IPS-20b (cell line): ENCODE measurements at regions not wholly inside any gene's neighbourhood (a gene's known extent, or its start where the extent isn't known, plus 50 kb on each side); places are given as distances from the start of the nearest gene placed in this dataset.

Experiments
- H3K27ac ChIP-seq: one replicate; pipeline ENCODE4 v1.5.1; 2013; ENCODE audit warnings: low read length
- H3K27me3 ChIP-seq: 2 replicates; pipeline ENCODE4 v1.6.1; 2013; ENCODE audit warnings: mild to moderate bottlenecking, low read length, inconsistent platforms; ENCODE audit not compliant: insufficient read depth
- H3K36me3 ChIP-seq: 2 replicates; pipeline ENCODE4 v1.6.1; 2013; ENCODE audit warnings: low read depth, mild to moderate bottlenecking, inconsistent platforms, low read length, moderate library complexity; ENCODE audit not compliant: insufficient read depth
- H3K4me1 ChIP-seq: 2 replicates; pipeline ENCODE4 v1.6.1; 2013; ENCODE audit warnings: mild to moderate bottlenecking, control low read depth, inconsistent platforms, low read length, moderate library complexity; ENCODE audit not compliant: insufficient read depth
- H3K4me3 ChIP-seq: 2 replicates; pipeline ENCODE4 v1.5.1; 2013; ENCODE audit warnings: mild to moderate bottlenecking, low read length, inconsistent platforms
- H3K9ac ChIP-seq: 2 replicates; pipeline ENCODE4 v1.6.1; 2013; ENCODE audit warnings: low read depth, mild to moderate bottlenecking, inconsistent platforms, low read length, moderate library complexity
- H3K9me3 ChIP-seq: 2 replicates; pipeline ENCODE4 v1.6.1; 2013; ENCODE audit warnings: mild to moderate bottlenecking, low read depth, low read length, inconsistent platforms; ENCODE audit not compliant: insufficient read depth

DNA sequence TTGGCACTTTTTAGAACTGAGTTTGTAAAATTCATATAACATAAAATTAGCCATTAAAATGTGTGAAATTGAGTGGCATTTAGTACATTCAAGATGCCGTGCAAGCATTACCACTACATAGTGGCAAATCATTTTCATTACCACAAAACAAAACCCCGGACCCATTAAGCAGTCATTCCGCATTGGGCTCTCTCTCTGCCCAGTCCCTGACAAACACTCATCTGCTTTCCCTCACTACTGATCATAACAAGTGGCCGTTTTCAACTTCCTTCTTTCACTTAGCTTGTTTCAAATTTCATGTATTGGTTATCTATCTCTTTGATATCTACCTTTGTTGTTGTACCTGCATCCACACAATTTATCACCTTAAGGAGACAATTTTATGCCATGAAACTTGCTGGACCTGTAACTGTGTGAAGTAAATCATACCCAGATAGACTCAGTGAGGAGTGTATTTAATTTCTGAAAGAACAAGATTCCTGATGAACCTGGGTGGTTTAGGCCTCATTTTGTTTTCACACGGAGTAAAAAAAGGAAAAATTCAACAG lies 202.1 kb downstream of the OR13H1 start:
- Histone ChIP-seq H3K9ac (no peak overlapping the region), H3K27me3 (no peaks in the 10 kb centered on the region), H3K4me3 (no peak overlapping the region), H3K27ac (no peak overlapping the region), H3K4me1 (no peaks in the 10 kb centered on the region), H3K36me3 (peaks cover 83% of the 10 kb centered on the region), H3K9me3 (no peaks in the 10 kb centered on the region)

DNA sequence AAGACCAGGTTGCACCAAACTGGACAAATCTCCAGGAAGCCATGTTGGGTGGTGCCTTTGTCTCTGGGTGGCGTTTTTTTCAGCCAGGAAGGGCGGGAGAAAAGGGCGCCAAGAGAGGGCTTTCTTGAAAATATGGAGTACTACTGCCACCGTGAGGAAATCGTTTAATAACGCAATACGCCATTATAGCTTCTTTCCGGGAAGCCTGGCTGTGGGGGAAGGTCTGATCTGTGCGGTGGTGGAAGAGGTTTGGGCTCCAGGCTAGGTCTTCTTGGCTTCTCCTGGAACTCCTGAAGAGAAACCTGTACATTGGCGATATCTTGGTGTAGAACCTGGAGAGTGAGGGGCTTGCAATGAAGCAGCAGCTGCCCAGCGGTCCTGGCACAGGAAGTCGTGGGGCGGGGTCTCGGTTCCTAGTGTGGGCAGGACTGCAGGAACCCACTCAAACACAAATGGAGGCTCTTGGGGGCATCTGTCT lies 202.7 kb downstream of the OR13H1 start:
- H3K9me3 ChIP-seq, result no peaks in the 10 kb centered on the region
- no peaks in the 10 kb centered on the region for H3K27me3 ChIP-seq
- peaks cover 82% of the 10 kb centered on the region for H3K36me3 ChIP-seq
- H3K9ac ChIP-seq, result no peak overlapping the region
- no peak overlapping the region for H3K4me3 ChIP-seq
- H3K27ac ChIP-seq, result no peak overlapping the region
- H3K4me1 ChIP-seq, result no peaks in the 10 kb centered on the region

DNA sequence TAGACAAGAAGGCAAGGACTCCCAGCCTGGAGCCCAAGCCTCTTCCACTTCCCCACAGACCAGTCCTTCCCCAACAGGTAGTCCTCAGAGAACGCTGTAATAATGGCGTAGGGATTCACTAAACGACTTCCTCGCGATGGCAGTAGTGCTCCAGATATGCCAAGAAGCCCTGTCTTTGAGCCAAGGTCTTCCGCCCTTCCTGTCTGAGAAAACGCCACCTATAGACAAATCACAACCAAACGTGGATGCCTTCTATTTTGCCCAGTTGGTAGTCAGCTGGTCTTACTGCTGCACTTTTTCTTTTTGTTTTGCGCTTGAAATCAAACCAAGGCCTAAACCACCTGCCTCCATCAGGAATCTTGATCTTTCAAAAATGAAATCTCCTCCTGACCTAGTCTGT lies 203.3 kb downstream of the OR13H1 start:
- Histone ChIP-seq H3K36me3 (peaks cover 83% of the 10 kb centered on the region), H3K4me3 (no peak overlapping the region), H3K4me1 (no peaks in the 10 kb centered on the region), H3K27me3 (no peaks in the 10 kb centered on the region), H3K9me3 (no peaks in the 10 kb centered on the region), H3K9ac (no peak overlapping the region), H3K27ac (no peak overlapping the region)

DNA sequence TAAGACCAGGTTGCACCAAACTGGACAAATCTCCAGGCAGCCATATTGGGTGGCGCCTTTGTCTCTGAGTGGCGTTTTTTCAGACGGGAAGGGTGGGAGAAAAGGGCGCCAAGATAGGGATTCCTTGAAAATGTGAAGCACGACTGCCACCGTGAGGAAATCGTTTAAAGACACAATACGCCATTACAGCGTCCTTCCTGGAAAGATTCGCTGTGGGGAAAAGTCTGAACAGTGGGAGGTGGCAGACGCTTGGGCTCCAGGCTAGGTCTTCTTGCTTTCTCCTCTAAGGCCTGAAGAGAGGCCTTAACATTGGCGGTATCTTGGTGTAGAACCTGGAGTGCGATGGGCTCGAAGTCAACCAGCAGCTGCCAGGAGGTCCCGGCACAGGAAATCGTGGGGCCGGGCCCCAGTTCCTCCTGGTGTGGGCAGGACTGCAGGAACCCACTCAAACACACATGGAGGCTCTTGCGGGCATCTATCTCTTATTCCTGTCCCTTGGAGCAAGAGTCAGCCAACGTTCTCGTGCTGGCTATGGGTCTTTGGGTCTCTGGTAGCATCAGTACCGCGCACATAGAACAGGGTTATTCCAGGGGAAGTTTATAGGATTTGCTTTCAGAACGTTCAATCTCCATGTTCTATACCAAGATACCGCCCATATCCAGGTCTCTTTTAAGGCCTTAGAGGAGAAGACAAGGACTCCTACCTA lies 208.8 kb downstream of the OR13H1 start:
- no peak overlapping the region for H3K4me3 ChIP-seq
- no peak overlapping the region for H3K27ac ChIP-seq
- H3K27me3 ChIP-seq, result no peaks in the 10 kb centered on the region
- H3K36me3 ChIP-seq, result peaks cover 91% of the 10 kb centered on the region
- H3K9me3 ChIP-seq, result no peaks in the 10 kb centered on the region
- no peaks in the 10 kb centered on the region for H3K4me1 ChIP-seq
- no peak overlapping the region for H3K9ac ChIP-seq

DNA sequence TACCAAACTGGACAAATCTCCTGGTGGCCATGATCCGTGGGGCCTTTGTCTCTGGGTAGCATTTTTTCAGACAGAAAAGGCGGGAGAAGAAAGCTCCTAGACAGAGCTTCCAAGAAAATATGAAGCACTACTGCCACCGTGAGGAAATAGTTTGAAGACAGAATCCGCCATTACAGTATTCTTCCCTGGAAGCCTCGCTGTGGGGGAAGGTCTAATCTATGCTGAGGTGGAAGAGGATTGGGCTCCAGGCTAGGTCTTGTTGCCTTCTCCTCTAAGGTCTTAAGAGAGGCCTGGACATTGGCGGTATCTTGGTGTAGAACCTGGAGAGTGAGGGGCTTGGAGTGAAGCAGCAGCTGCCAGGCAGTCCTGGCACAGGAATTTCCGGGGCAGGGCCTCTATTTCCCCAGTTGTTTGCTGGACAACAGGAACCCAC lies 218.9 kb downstream of the OR13H1 start:
- H3K4me3 ChIP-seq, result no peak overlapping the region
- no peaks in the 10 kb centered on the region for H3K27me3 ChIP-seq
- H3K27ac ChIP-seq, result no peak overlapping the region
- H3K4me1 ChIP-seq, result no peaks in the 10 kb centered on the region
- no peaks in the 10 kb centered on the region for H3K9me3 ChIP-seq
- peaks cover 87% of the 10 kb centered on the region for H3K36me3 ChIP-seq
- no peak overlapping the region for H3K9ac ChIP-seq

DNA sequence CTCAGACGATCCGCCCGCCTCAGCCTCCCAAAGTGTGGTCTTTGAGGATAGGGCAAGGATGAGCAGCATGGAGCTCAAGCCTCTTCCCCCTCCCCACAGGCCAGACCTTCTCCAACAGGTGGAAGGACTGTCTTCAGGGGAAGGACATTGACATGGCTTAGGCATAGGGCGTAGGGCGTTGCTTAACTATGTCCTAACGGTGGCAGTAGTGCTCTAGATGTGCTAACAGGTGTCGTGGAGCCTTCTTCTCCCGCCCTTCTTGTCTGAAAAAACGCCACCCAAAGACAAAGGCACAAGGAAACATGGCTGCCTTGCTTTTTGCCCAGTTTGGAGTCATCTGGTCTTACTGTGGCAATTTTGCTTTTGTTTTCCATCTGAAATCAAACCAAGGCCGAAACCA lies 219.8 kb downstream of the OR13H1 start:
- no peaks in the 10 kb centered on the region for H3K27me3 ChIP-seq
- H3K9me3 ChIP-seq, result no peaks in the 10 kb centered on the region
- H3K4me1 ChIP-seq, result no peaks in the 10 kb centered on the region
- H3K27ac ChIP-seq, result no peak overlapping the region
- H3K4me3 ChIP-seq, result no peak overlapping the region
- H3K9ac ChIP-seq, result no peak overlapping the region
- peaks cover 89% of the 10 kb centered on the region for H3K36me3 ChIP-seq

DNA sequence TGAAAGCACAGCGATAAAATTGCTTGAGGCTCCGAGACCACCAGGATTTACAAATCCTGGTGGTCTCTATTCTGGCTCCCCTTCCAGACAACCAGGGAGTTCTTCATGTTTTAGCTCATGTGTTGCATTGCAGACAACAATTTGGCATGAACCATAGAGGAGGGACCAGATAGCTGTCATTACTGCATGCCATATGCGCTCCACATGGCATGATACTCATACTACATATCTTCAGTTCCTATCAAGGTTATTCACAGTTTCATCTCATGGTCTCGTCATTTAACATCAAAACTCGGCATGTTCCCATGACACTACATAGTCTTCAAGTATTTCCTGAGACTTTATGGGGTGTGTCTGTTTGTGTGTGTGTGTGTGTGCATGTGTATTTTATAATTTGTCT lies 220.3 kb downstream of the OR13H1 start:
- no peak overlapping the region for H3K27ac ChIP-seq
- H3K9me3 ChIP-seq, result no peaks in the 10 kb centered on the region
- H3K36me3 ChIP-seq, result peaks cover 88% of the 10 kb centered on the region
- H3K4me3 ChIP-seq, result no peak overlapping the region
- H3K4me1 ChIP-seq, result no peaks in the 10 kb centered on the region
- H3K9ac ChIP-seq, result no peak overlapping the region
- no peaks in the 10 kb centered on the region for H3K27me3 ChIP-seq

DNA sequence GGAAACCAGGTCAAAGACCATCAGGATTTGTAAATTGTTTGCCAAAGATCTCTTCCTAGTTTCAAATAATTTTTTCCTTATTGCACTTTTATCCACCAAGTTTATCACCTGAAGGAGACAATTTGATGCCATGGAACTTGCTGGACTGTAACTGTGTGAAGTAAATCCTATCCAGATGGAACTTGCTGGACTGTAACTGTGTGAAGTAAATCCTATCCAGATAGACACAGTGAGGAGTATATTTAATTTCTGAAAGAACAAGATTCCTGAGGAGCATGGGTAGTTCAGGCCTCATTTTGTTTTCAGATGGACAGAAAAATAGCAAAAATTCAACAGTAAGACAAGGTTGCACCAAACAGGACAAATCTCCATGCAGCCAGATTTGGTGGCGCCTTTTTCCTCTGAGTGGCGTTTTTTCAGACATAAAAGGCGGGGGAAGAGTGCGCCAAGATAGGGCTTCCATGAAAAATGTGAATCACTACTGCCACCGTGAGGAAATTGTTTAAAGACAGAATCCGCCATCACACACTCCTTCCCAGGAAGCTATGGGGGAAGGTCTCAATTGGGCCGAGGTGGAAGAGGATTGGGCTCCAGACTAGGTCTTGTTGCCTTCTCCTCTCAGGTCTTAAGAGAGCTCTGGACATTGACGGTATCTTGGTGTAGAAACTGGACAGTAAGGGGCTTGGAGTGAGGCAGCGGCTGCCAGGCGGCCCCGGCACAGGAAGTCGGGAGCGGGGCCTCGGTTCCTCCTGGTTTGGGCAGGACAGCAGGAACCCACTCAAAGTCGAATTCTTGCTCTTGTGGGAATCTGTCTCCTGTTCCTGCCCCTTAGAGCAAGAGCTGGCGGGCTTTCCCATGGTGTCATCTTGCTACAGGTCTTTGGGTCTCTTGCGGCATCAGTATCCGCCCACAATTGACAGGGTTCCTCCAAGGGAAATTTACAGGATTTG lies 234.7 kb downstream of the OR13H1 start:
- Histone ChIP-seq H3K9ac (no peak overlapping the region), H3K27me3 (no peaks in the 10 kb centered on the region), H3K9me3 (no peaks in the 10 kb centered on the region), H3K4me3 (no peak overlapping the region), H3K4me1 (no peaks in the 10 kb centered on the region), H3K36me3 (peaks cover 88% of the 10 kb centered on the region), H3K27ac (no peak overlapping the region)

DNA sequence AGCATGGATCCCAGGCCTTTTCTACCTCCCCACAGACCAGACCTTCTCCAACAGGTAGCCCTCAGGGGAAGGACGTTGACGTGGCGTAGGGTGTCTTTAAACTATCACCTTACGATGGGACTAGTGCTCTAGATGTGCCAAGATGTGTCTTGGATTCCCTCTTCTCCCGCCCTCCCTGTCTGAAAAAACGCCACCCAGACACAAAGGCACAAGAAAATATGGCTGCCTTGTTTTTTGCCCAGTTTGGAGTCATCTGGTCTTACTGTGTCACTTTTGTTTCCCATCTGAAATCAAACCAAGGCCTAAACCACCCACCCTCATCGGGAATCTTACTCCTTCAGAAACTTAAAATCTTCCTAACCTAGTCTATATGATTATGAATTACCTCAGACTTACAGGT lies 235.4 kb downstream of the OR13H1 start:
- H3K9ac ChIP-seq, result no peak overlapping the region
- no peak overlapping the region for H3K4me3 ChIP-seq
- no peaks in the 10 kb centered on the region for H3K9me3 ChIP-seq
- H3K27ac ChIP-seq, result no peak overlapping the region
- no peaks in the 10 kb centered on the region for H3K27me3 ChIP-seq
- H3K36me3 ChIP-seq, result peaks cover 88% of the 10 kb centered on the region
- no peaks in the 10 kb centered on the region for H3K4me1 ChIP-seq

DNA sequence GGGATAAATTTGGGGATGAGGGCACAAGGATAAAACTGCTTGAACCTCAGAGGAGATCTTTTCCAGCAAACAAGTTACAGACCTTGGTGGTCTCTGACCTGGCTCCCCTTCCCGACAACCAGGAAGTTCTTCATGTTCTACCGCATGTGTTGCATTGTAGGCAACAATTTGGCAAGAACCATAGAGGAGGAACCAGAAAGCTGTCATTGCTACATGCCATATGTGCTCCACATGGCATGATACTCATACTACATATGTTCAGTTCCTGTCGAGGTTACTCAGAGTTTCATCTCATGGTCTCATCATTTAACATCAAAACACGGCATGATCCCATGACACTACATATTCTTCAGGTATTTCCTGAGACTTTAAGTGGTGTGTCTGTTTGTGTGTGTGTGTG lies 235.9 kb downstream of the OR13H1 start:
- Histone ChIP-seq H3K4me1 (no peaks in the 10 kb centered on the region), H3K36me3 (peaks cover 88% of the 10 kb centered on the region), H3K9me3 (no peaks in the 10 kb centered on the region), H3K4me3 (no peak overlapping the region), H3K9ac (no peak overlapping the region), H3K27ac (no peak overlapping the region), H3K27me3 (no peaks in the 10 kb centered on the region)

DNA sequence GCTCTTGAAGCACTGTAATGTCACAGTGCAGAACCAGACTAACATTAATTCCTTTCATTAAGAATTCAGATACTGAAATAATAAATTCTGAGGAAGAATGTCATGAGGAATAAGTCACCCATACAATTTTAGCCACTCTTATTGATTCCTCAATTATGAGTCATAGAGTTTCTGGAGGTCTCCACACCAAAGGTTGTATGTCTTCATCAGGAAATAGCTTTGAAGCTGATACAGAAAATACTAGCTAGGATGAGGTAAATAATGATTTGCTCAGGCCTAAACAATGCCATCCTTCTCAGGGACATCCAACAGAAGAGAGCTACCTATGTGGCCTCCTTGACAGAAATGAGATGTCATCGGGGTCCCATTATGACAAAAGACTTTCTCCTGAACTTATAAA lies 238.8 kb downstream of the OR13H1 start:
- Histone ChIP-seq H3K9me3 (no peaks in the 10 kb centered on the region), H3K4me1 (no peaks in the 10 kb centered on the region), H3K27ac (no peak overlapping the region), H3K9ac (no peak overlapping the region), H3K36me3 (peaks cover 87% of the 10 kb centered on the region), H3K4me3 (no peak overlapping the region), H3K27me3 (no peaks in the 10 kb centered on the region)
